ENCODE measurements at regions not wholly inside any gene's neighbourhood (a gene's known extent, or its start where the extent isn't known, plus 50 kb on each side); places are given as distances from the start of the nearest gene placed in this dataset.

- peak; percentile 42 for DNase-seq (ENCODE audit: low read depth)
- TF ChIP-seq, protein P1, sequence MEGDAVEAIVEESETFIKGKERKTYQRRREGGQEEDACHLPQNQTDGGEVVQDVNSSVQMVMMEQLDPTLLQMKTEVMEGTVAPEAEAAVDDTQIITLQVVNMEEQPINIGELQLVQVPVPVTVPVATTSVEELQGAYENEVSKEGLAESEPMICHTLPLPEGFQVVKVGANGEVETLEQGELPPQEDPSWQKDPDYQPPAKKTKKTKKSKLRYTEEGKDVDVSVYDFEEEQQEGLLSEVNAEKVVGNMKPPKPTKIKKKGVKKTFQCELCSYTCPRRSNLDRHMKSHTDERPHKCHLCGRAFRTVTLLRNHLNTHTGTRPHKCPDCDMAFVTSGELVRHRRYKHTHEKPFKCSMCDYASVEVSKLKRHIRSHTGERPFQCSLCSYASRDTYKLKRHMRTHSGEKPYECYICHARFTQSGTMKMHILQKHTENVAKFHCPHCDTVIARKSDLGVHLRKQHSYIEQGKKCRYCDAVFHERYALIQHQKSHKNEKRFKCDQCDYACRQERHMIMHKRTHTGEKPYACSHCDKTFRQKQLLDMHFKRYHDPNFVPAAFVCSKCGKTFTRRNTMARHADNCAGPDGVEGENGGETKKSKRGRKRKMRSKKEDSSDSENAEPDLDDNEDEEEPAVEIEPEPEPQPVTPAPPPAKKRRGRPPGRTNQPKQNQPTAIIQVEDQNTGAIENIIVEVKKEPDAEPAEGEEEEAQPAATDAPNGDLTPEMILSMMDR (conservative IDR thresholded peaks at IDR 0.05; ENCODE audit: control insufficient read depth, insufficient read depth, low read depth, low read length), result no peak
- no peak overlapping the region for H3K4me3 ChIP-seq (ENCODE audit: control insufficient read depth, low read depth, low read length)
Measured at GRCh38 chr1:234875953-234876855, 252.4 kb downstream of the TOMM20 start.

DNA sequence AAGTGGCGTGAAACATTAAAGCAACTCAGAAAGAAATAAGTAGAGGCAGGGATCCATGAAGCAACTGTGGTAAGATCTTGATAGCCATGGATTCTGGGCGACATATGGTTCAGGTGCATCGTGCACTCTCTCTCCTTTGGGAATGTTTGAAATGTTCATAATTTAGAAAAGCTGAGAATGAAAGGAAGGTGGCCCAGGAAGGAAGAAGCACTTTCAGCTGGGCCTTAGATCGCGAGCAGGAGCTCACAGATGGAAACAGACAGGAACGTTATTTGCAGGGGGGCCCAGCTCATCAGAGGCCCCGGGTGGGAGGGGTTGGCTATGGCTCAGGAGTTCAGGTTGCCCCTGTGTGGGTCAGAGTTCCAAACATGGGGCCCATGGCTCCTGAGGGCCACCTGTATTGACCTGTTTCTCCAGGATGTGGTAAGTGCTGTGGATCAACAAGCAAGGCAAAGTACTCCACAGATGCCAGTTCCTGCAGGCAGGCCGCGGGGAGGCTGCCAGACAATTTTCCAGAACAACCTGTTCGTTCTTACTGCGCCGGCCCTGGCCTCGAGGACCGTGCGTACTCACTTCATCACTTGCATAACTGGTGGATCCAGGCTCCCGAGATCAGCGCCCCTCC is 253.2 kb downstream of the TOMM20 start:
- H3K4me3 ChIP-seq (ENCODE audit: control insufficient read depth, low read depth, low read length), result no peak overlapping the region
- TF ChIP-seq, protein P1 (conservative IDR thresholded peaks at IDR 0.05; ENCODE audit: control insufficient read depth, insufficient read depth, low read depth, low read length), result no peak
- DNase-seq (ENCODE audit: low read depth), result no peak

DNA sequence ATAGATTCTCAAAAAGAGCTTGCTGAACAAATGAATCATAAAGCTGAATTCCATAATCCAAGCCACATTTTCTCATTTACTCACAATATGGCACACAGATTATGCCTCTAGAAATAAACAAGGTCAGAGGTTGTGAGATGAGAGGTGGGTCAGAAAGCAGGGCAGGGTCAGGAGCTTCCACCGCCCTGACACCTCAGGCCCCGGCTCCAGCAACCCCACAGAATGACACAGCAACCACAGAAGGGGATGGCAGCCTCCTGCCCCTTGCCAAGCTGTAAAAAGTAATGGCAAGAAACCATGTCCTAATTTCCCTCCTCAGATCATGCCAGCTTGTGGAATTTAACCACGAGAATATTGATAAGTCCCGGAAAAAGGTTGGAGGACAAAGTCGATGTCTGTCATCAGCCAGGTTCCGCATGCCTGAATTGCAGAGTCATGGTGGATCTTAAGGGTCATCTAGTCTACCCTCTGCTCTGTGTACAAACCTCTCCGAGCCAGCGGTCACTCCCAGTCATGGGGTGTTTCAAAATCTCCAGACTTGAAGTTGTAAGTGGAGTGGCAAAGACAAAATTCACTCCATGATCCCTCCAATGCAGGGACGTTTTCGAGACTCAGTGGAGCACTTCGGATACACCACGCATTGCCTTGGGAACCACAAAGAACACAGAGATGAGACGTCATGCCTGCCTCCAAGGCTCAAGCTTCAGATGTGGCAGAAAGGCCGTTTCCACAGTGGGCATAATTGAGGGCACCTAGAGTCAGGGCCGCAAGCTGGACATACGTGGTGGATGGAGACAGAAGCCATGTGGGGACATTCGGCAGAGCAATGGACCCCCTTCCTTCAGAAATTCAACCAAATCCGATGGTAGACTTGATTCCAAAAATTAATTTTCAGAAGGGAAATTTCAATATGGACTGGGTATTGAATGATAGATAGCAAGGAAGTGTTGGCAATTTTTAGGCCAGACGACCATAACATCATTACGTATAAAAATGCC is 254.0 kb downstream of the TOMM20 start:
- DNase-seq (ENCODE audit: low read depth), result peak; percentile 38
- TF ChIP-seq, protein P1 (conservative IDR thresholded peaks at IDR 0.05; ENCODE audit: control insufficient read depth, insufficient read depth, low read depth, low read length), result no peak

GRCh38 chr1:234871710-234872271 is 256.8 kb downstream of the TOMM20 start:
- TF ChIP-seq, protein P1 (conservative IDR thresholded peaks at IDR 0.05; ENCODE audit: control insufficient read depth, insufficient read depth, low read depth, low read length), result no peak
- DNase-seq (ENCODE audit: low read depth), result peak; percentile 74
- no peak overlapping the region for H3K4me3 ChIP-seq (ENCODE audit: control insufficient read depth, low read depth, low read length)

More for the DNA sequence above, 254.0 kb downstream of the TOMM20 start:
- H3K4me3 ChIP-seq (ENCODE audit: control insufficient read depth, low read depth, low read length), result no peak overlapping the region

- no peak for DNase-seq (ENCODE audit: low read depth)
- TF ChIP-seq, protein P1 (conservative IDR thresholded peaks at IDR 0.05; ENCODE audit: control insufficient read depth, insufficient read depth, low read depth, low read length), result no peak
- no peak overlapping the region for H3K4me3 ChIP-seq (ENCODE audit: control insufficient read depth, low read depth, low read length)
Measured at GRCh38 chr1:234871039-234871709, 257.5 kb downstream of the TOMM20 start.

All from fibroblast of mammary gland (primary cell).